SH-SY5Y (cell line): ENCODE measurements at regions not wholly inside any gene's neighbourhood (a gene's known extent, or its start where the extent isn't known, plus 50 kb on each side); places are given as distances from the start of the nearest gene placed in this dataset.

Source experiments
- GATA2 ChIP-seq: IDR thresholded peaks from 2 replicates; pipeline ENCODE4 v1.6.1; 2011; ENCODE audit warnings: mild to moderate bottlenecking, low read depth, low read length
- GATA3 ChIP-seq: IDR thresholded peaks from 2 replicates; pipeline ENCODE4 v1.6.1; 2011; ENCODE audit warnings: low read depth, mild to moderate bottlenecking, low read length, moderate library complexity

- TF ChIP-seq GATA2 (no peak), GATA3 (no peak)
Observed at GRCh38 chr4:147335183-147335582, 145.7 kb upstream of the EDNRA start.
